ENCODE measurements at regions not wholly inside any gene's neighbourhood (a gene's known extent, or its start where the extent isn't known, plus 50 kb on each side); places are given as distances from the start of the nearest gene placed in this dataset.

DNA sequence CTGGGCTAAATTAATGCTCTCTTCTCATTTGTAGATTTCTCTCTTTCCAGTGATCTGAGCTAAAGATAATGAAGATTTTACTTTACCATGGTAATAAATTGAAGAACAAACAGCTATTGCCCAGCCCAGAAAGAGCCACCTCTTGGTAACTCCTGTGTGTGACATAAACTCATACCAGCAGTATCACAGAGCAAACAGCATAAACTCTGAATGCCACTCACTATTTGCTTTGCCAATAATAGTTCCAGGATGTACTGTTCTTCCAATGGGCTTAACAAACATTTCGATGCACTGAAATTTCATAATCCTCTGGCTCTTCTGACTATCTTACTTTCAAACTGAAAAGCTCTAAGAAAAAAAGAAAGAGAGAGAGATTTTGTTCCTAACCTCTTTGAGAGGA is 69.8 kb upstream of the RASEF start:
- H3K36me3 ChIP-seq: no peaks in the 10 kb centered on the region
- no peaks in the 10 kb centered on the region for H3K4me1 ChIP-seq
- WGBS, 5 donors: 61 to 92% (median 80%) methylated on average over 1 of the region's 1 CpG
- H3K4me3 ChIP-seq: no peak overlapping the region
- H3K27ac ChIP-seq: no peak overlapping the region
- intact Hi-C loops (cut with DNase I; ENCODE audit: low total_unique reads): no loop called here
- no peak for TF ChIP-seq POLR2A (IDR thresholded peaks at IDR 0.05)
- TF ChIP-seq POLR2AphosphoS5 (IDR thresholded peaks at IDR 0.05): no peak
- TF ChIP-seq, protein P1, sequence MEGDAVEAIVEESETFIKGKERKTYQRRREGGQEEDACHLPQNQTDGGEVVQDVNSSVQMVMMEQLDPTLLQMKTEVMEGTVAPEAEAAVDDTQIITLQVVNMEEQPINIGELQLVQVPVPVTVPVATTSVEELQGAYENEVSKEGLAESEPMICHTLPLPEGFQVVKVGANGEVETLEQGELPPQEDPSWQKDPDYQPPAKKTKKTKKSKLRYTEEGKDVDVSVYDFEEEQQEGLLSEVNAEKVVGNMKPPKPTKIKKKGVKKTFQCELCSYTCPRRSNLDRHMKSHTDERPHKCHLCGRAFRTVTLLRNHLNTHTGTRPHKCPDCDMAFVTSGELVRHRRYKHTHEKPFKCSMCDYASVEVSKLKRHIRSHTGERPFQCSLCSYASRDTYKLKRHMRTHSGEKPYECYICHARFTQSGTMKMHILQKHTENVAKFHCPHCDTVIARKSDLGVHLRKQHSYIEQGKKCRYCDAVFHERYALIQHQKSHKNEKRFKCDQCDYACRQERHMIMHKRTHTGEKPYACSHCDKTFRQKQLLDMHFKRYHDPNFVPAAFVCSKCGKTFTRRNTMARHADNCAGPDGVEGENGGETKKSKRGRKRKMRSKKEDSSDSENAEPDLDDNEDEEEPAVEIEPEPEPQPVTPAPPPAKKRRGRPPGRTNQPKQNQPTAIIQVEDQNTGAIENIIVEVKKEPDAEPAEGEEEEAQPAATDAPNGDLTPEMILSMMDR (IDR thresholded peaks at IDR 0.05 in 8 of 11, conservative IDR thresholded peaks at IDR 0.05 in 3 of 11): no peak
- peaks cover 0 to 16% (median 10%) of the 10 kb centered on the region in 8 donors for H3K9me3 ChIP-seq
- no peak for DNase-seq
- H3K27me3 ChIP-seq (replicated peaks in 1 of 7): no peaks in the 10 kb centered on the region

DNA sequence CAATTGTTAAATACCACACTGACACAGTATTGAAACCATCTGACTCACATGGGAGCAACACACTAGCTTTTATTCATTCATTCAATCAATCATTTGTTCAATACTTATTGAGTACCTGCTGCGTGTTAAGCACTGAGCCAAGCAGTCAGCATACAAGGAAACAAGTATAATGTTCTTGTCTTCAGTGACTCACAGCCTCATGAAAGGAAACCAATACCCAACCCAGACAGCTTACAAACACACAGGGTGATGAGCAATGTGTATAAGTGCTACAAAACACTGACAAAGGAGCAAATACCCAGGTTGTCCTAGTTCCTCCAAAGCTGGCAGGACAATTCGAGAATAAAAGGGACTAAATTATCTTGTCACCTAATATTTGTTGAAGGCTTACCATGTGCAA is 67.6 kb upstream of the RASEF start:
- WGBS, 5 donors: 73 to 80% (median 78%) methylated on average over 2 of the region's 2 CpGs
- intact Hi-C loops (cut with DNase I; ENCODE audit: low total_unique reads): no loop called here
- TF ChIP-seq POLR2A (IDR thresholded peaks at IDR 0.05) (no peak), POLR2AphosphoS5 (IDR thresholded peaks at IDR 0.05) (no peak)
- TF ChIP-seq, protein P1 (IDR thresholded peaks at IDR 0.05 in 8 of 11, conservative IDR thresholded peaks at IDR 0.05 in 3 of 11): no peak
- DNase-seq: no peak
- Histone ChIP-seq H3K27me3 (replicated peaks in 1 of 7) (no peaks in the 10 kb centered on the region), H3K4me1 (no peaks in the 10 kb centered on the region), H3K9me3 (peaks cover 0 to 28% (median 15%) of the 10 kb centered on the region in 8 donors), H3K27ac (no peak overlapping the region), H3K4me3 (no peak overlapping the region), H3K36me3 (no peaks in the 10 kb centered on the region)

DNA sequence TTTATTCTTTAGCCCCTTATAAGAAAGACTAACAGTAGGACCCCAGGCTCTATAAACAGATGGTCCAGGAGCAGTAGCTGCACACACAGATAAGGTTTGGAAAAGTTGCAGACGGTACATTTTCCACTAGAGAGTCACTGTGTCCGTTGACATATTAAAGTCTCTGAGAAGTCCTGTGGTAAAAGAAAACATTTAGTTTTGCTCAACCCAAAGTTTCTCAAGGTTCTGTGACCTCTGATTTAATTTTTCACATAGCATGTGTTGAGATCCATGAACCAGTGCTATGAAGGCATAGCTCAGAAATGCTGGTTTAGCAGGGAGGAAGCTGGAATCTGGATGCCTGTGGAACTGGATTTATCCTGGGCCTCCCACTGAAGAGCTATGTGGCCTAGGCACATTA is 62.7 kb upstream of the RASEF start:
- 86 to 96% (median 92%) methylated on average over 2 of the region's 2 CpGs for WGBS, 5 donors
- Histone ChIP-seq H3K9me3 (peaks cover 0 to 32% (median 15%) of the 10 kb centered on the region in 8 donors), H3K36me3 (no peaks in the 10 kb centered on the region), H3K27ac (no peak overlapping the region), H3K27me3 (replicated peaks in 1 of 7) (no peaks in the 10 kb centered on the region), H3K4me1 (no peaks in the 10 kb centered on the region), H3K4me3 (no peak overlapping the region)
- TF ChIP-seq POLR2AphosphoS5 (IDR thresholded peaks at IDR 0.05) (no peak), POLR2A (IDR thresholded peaks at IDR 0.05) (no peak)
- TF ChIP-seq, protein P1 (IDR thresholded peaks at IDR 0.05 in 8 of 11, conservative IDR thresholded peaks at IDR 0.05 in 3 of 11): no peak
- intact Hi-C loops (cut with DNase I; ENCODE audit: low total_unique reads): no loop called here
- no peak for DNase-seq

DNA sequence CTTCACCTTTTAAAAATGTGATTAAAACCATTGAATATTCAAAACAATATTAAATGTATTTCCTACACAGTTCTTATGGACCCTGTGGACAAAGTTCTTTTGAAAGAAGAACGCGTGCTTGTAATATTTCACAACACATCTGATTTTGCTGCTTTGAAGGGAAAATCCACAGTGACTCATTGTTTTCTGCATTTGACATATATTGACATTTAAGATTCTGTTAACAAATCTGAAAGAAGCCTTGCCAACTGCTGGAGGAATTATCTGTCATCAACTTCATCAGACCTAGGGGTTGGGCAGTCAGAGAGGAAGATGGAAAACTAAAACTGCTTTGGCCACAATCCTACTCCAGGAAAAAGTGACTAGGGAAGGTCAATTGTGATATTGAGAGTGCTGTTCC is 56.9 kb upstream of the RASEF start:
- Histone ChIP-seq H3K9me3 (peaks cover 0 to 13% (median 5%) of the 10 kb centered on the region in 8 donors), H3K27ac (no peak overlapping the region), H3K4me1 (no peaks in the 10 kb centered on the region), H3K36me3 (no peaks in the 10 kb centered on the region), H3K27me3 (replicated peaks in 1 of 7) (no peaks in the 10 kb centered on the region), H3K4me3 (no peak overlapping the region)
- WGBS, 5 donors: 88 to 94% (median 91%) methylated on average over 2 of the region's 2 CpGs
- TF ChIP-seq POLR2A (IDR thresholded peaks at IDR 0.05) (no peak), POLR2AphosphoS5 (IDR thresholded peaks at IDR 0.05) (no peak)
- TF ChIP-seq, protein P1 (IDR thresholded peaks at IDR 0.05 in 8 of 11, conservative IDR thresholded peaks at IDR 0.05 in 3 of 11): no peak
- DNase-seq: no peak
- intact Hi-C loops (cut with DNase I; ENCODE audit: low total_unique reads): no loop called here
